HG03520 (cell line): ENCODE measurements at regions not wholly inside any gene's neighbourhood (a gene's known extent, or its start where the extent isn't known, plus 50 kb on each side); places are given as distances from the start of the nearest gene placed in this dataset.
"Not testable (repeated sequence)": the region's sequence is repeated elsewhere in the genome, so short reads cannot be mapped to it uniquely, and the experiment has no call there.

ENCODE experiments used
- ATAC-seq: cut with Tn5 transposase; IDR thresholded peaks from one replicate; pipeline ENCODE4 v1.9.1; 2021; ENCODE audit warnings: mild to moderate bottlenecking, moderate library complexity; ENCODE audit not compliant: unreplicated experiment

- peak; percentile 66 for ATAC-seq
These were observed 133.4 kb downstream of the SLC1A3 start for GRCh38 chr5:36739751-36740221.

- no peak for ATAC-seq
These were observed 134.0 kb downstream of the SLC1A3 start for GRCh38 chr5:36740259-36740898.

- no peak for ATAC-seq
These were observed 134.7 kb downstream of the SLC1A3 start for GRCh38 chr5:36741128-36741527.

DNA sequence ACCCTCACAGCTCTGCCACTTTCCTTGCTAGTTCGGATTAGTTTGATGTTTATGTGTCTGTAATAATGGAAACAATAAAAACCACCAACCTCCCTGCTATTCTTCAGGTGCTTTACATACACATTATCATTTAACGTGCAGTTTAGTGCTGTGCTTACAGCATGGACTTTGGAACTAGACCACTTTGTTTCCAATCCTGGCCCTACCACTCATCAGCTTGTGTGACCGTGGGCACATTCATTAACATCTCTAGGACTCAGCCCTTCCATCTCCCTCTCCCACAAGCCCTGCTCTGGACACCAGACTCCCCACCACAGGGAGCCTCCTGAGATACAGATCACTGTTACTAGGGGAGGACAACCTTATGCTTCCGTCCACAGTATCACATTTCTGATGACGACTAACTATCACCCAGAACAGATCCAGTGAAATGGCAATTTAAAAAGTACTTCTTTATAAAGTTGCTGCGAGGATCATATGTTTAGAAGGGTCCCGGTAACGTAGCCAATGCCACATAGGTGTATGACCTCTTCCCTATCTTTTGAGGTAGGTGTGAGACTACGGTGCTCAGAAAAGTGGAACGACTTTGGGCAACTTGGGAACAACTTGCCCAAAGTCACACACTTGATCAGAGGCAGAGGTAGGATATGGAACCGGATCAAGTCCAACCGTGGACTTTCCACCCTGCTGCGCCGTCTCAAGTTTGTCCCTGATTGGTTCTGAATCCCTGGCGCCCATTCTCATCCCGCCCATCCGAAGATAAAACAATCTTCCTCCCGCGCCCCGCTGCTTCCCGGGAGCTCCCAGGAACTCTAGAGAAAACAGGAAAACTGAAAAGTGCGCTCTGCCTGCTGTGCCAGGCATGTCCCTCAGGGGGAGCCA lies 132.4 kb upstream of the NIPBL start:
- no peak for ATAC-seq

- peak; percentile 58 for ATAC-seq
These were observed 131.6 kb upstream of the NIPBL start for GRCh38 chr5:36744773-36745589.

- not testable (repeated sequence) for ATAC-seq
These were observed 128.8 kb upstream of the NIPBL start for GRCh38 chr5:36747794-36748193.

DNA sequence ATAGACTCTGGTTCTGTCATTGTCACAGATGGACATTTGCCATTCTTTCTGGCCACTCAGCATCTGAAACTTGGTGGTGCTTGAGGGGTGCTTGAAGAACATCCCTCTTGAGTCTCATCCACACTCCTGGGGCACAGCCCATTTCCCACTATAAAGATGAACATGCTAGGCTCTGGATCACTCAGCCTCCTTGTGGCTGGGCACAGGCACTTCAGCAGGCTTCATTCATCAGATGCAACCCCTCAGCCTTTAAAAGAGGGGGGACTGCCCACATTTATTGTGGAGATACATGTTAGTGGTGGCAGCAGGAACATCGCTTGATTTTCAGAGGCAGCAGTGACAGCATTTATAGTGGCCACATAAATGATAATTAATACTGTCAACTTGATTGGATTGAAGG lies 124.7 kb upstream of the NIPBL start:
- no peak for ATAC-seq

- no peak for ATAC-seq
These were observed 121.2 kb upstream of the NIPBL start for GRCh38 chr5:36755342-36755741.

DNA sequence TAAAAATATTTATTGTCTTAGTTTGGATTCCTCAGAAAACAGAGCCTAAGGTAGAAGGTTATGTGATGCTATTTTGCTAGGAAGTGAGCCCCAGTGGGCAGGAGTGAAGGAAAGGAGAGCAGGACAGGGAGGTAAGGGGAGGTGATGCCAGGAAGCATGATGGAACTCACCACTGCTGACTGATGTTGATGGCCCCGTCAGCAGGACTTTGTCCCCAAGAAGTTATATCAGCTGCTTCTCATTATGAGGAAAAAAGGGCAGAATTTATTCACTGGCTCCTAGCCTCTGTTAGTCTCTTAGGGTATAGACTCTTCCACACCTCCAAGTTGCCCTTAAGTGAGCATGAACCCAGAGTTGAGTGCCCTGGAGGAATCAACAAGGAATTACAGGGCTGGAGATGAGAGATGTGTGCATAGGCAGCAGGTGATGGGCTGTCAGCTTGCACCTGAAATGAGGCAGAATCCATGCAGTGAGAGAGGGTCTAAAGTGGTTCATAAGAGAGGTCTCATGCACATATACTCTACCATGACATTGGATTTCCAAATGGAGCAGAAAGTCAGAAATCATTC lies 120.6 kb upstream of the NIPBL start:
- ATAC-seq, result no peak

DNA sequence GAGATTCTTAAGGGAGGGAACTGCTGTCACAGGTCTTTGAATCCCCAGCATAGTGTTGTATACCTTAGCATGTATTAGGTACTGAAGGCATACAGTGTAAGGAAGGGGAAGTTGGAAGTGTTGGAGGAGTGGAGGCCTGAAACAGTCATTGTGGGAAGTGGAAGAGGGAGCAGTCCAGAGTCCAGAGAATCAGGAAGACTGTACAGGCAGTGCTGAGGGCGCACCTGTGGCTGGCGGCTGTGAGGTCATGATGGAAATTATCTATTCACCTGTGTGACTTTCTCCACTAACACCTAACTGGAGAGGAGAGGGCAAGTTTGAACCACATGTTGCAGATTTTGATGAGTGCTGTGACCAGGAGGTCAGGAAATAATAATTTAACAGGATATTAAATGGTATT lies 119.7 kb upstream of the NIPBL start:
- ATAC-seq, result no peak

- no peak for ATAC-seq
These were observed 117.5 kb upstream of the NIPBL start for GRCh38 chr5:36759117-36759516.

GRCh38 chr5:36763454-36763853 lies 113.1 kb upstream of the NIPBL start:
- ATAC-seq, result no peak

DNA sequence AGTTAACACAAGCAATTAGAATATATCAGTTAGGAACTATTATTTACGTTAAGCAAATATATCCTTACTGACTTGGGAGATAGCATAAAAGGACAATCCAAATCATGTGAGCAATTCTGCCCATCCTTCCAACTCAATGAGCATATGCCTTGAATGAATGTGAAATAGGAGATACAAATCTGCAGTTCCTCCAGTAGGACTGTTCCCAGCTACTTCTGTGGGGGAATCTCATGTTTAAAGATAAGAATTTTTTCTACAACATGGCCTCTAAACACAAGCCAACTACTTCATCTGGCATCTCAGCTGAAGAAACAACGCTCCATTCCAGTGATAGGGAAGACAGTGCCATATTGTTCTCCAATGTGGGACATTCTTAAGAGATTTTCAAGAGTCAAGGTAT lies 110.7 kb upstream of the NIPBL start:
- no peak for ATAC-seq

DNA sequence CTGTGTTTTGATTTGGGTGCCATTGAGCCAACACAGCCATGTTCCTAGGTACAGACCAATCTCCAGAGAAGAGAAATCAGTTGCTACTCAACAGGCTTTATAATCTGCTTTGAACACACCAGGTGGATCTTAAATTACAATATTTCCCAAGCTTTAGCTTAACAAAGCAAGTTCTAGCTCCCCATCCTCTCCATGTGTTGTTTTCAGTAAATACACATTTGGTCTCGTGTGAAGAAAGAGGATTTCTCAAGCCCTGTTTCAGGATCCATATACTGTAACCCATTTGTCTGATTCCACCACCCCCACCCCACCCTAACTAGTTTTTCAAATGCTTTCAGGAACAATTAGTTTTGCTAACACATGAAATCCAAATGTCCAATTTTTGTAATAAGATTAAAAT lies 109.6 kb upstream of the NIPBL start:
- ATAC-seq, result no peak

- no peak for ATAC-seq
These were observed 108.1 kb upstream of the NIPBL start for GRCh38 chr5:36768450-36768849.

DNA sequence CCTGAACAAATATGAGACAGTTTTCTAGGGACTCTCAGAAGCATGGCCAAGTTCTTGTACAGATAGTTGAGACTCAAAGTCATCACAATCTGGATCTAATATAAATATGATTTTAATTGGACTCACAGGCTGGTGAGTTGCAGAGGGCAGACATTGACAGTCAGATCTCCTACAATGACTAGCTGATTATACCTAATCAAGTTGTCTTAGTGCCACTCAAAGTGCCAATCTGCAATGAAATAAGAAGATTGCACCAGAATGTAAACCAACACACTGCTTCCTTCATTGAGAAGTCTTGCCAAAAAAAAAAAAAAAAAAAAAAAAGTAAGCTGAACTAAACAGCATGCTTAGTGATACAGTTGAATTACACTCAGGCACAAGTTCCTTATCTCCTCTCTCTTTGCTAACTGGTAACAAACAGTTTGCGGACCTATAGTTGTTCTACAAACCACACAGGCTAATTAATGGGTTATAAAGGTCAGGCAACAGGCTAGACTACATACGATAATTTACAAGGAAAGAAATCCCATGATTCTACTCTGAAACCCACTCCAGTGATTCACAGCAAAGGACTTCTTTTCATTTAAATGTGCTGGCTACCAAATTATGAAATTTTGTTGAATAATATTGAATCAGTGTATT lies 107.3 kb upstream of the NIPBL start:
- ATAC-seq, result no peak

- ATAC-seq, result no peak
These were observed 106.4 kb upstream of the NIPBL start for GRCh38 chr5:36770125-36770524.

- no peak for ATAC-seq
These were observed 104.1 kb upstream of the NIPBL start for GRCh38 chr5:36772276-36773140.

DNA sequence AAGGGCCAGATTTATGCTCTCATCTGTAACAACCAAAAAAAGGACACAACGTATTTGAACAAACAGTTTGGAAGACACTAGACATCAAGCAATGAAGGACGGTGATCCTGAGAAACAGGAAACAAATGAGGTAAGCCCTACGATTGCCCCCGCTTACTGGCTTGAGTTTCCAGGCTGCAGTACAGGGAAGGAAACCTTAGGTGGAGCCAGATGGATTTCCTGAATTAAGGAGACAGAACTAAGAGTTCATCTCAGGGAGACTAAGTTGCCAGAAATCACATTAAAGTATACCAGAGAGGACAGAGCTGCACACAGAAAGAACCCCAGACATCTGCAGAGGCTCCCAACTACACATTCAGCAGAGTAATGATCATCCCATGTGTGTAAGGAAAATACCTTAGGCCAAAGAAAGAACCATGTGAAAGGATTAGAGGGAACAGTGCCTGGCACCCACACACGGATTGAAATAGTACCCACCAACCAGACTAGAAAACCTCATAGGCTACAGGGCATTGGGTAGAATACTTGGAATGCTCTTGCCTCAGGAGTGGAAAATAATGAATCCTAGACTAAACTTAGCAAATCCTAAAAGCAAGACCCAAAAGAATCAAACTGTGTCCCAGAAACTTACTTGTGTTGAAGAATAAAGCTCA lies 99.3 kb upstream of the NIPBL start:
- ATAC-seq, result no peak
